ENCODE measurements at regions not wholly inside any gene's neighbourhood (a gene's known extent, or its start where the extent isn't known, plus 50 kb on each side); places are given as distances from the start of the nearest gene placed in this dataset.
"Not testable (repeated sequence)": the region's sequence is repeated elsewhere in the genome, so short reads cannot be mapped to it uniquely, and the experiment has no call there.

- peaks cover 7% of the 10 kb centered on the region for H3K27me3 Mint-ChIP-seq
- no peak for ATAC-seq (replicated peaks)
- H3K4me3 Mint-ChIP-seq: no peak overlapping the region
- H3K4me1 Mint-ChIP-seq: no peaks in the 10 kb centered on the region
- no peak overlapping the region for H3K27ac Mint-ChIP-seq
- no peaks in the 10 kb centered on the region for H3K9me3 Mint-ChIP-seq
- H3K36me3 Mint-ChIP-seq (ENCODE audit: low read depth): no peaks in the 10 kb centered on the region
Observed at GRCh38 chr5:57895766-57896165, 413.2 kb upstream of the ACTBL2 start.

DNA sequence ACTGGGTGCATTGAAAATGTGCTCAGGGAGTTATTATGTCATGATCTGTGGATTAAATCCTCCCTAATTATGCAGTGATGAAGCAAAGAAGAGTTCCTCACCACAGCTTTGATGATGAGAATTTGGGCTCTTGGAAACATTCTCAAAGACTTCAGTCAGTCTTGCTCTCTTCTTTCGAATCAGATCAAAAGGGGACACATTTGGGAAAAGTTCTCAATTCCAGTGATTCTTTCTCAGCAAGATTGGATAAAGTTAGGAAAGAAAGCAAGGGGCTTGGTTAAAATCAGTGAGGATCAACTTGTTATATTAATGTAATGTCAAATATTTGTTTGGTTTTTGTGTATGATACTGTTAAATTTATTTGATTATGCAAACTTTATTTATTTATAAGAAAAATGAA is 411.3 kb upstream of the ACTBL2 start:
- Mint-ChIP-seq H3K4me1 (no peaks in the 10 kb centered on the region), H3K36me3 (ENCODE audit: low read depth) (no peaks in the 10 kb centered on the region), H3K27me3 (peaks cover 7% of the 10 kb centered on the region), H3K27ac (no peak overlapping the region), H3K9me3 (no peaks in the 10 kb centered on the region), H3K4me3 (no peak overlapping the region)
- no peak for ATAC-seq (replicated peaks)

DNA sequence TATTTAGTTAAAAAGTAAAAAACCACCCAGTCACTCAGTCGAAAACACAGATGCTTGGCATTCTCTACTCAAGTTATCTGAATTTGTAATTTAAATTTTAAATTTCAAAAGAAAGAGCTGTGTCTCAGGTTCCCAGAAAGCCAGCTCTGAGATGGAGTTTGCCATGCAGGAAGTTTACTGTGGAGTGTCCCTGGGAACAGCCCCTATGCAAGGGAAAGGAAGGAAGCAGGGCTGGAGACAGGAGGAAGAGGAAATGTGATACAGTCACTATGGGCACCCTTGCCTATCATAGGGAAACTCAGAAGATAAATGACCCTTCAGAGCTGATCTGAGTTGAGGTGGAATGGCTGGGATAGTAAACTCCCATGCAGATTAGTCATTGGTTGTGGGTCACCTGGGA is 408.8 kb upstream of the ACTBL2 start:
- no peak for ATAC-seq (replicated peaks)
- peaks cover 7% of the 10 kb centered on the region for H3K27me3 Mint-ChIP-seq
- no peaks in the 10 kb centered on the region for H3K9me3 Mint-ChIP-seq
- no peaks in the 10 kb centered on the region for H3K36me3 Mint-ChIP-seq (ENCODE audit: low read depth)
- no peak overlapping the region for H3K4me3 Mint-ChIP-seq
- no peaks in the 10 kb centered on the region for H3K4me1 Mint-ChIP-seq
- no peak overlapping the region for H3K27ac Mint-ChIP-seq

GRCh38 chr5:57889558-57889957 is 406.9 kb upstream of the ACTBL2 start:
- Mint-ChIP-seq H3K9me3 (no peaks in the 10 kb centered on the region), H3K4me1 (no peaks in the 10 kb centered on the region), H3K27me3 (peaks cover 4% of the 10 kb centered on the region), H3K4me3 (no peak overlapping the region), H3K36me3 (ENCODE audit: low read depth) (no peaks in the 10 kb centered on the region), H3K27ac (no peak overlapping the region)
- ATAC-seq (replicated peaks): no peak

DNA sequence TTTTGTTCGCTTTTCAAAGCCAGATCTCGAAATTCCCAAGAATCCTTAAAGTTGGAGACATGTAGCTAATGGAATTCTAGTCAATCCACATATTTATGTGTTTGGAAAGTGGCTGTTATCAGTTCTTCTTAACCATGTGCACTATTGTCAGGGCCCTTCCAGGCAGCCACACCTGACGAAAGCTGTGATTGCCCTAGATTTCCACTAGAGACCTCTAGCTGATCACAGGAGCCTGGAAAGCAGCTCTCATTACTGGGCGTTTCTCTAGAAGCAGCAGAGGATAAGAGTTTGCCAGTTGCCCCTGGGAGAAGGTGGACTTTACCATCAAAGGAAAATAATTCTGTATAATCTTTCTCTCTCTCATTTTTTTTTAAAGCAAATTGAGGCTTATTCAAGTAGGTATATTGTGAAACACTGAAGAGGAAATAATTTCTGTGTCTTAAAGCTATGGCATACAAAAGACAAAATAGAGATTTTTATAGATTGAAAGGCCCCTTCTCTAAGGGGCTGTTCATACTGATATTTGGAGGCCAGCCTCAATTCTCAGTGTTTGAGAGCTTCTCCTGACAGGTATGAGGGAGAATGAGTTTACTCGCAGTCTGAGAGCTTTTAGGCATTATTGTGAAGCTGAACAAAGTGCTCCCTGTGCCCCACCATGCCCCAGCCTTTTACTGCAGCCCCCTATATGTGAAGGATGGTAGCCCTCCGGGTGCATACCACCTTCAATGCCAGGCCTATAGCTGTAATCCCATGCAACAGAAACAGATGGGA is 405.4 kb upstream of the ACTBL2 start:
- H3K4me1 Mint-ChIP-seq: no peaks in the 10 kb centered on the region
- H3K27ac Mint-ChIP-seq: no peak overlapping the region
- no peak overlapping the region for H3K4me3 Mint-ChIP-seq
- ATAC-seq (replicated peaks): no peak
- no peaks in the 10 kb centered on the region for H3K9me3 Mint-ChIP-seq
- no peaks in the 10 kb centered on the region for H3K36me3 Mint-ChIP-seq (ENCODE audit: low read depth)
- peaks cover 4% of the 10 kb centered on the region for H3K27me3 Mint-ChIP-seq

- Mint-ChIP-seq H3K27me3 (peaks cover 2% of the 10 kb centered on the region), H3K36me3 (ENCODE audit: low read depth) (no peaks in the 10 kb centered on the region), H3K9me3 (no peaks in the 10 kb centered on the region), H3K27ac (no peak overlapping the region), H3K4me3 (no peak overlapping the region), H3K4me1 (no peaks in the 10 kb centered on the region)
- no peak for ATAC-seq (replicated peaks)
Observed at GRCh38 chr5:57884346-57885102, 401.9 kb upstream of the ACTBL2 start.

- Mint-ChIP-seq H3K27ac (no peak overlapping the region), H3K4me3 (no peak overlapping the region), H3K9me3 (no peaks in the 10 kb centered on the region), H3K4me1 (no peaks in the 10 kb centered on the region), H3K36me3 (ENCODE audit: low read depth) (no peaks in the 10 kb centered on the region), H3K27me3 (peaks cover 12% of the 10 kb centered on the region)
- ATAC-seq (replicated peaks): no peak
Observed at GRCh38 chr5:57880216-57880615, 397.6 kb upstream of the ACTBL2 start.

- no peak overlapping the region for H3K4me3 Mint-ChIP-seq
- H3K9me3 Mint-ChIP-seq: no peaks in the 10 kb centered on the region
- no peaks in the 10 kb centered on the region for H3K36me3 Mint-ChIP-seq (ENCODE audit: low read depth)
- ATAC-seq (replicated peaks): no peak
- H3K27ac Mint-ChIP-seq: no peak overlapping the region
- no peaks in the 10 kb centered on the region for H3K4me1 Mint-ChIP-seq
- H3K27me3 Mint-ChIP-seq: peaks cover 12% of the 10 kb centered on the region
Observed at GRCh38 chr5:57878301-57878722, 395.7 kb upstream of the ACTBL2 start.

GRCh38 chr5:57871496-57871895 is 388.9 kb upstream of the ACTBL2 start:
- no peaks in the 10 kb centered on the region for H3K4me1 Mint-ChIP-seq
- H3K36me3 Mint-ChIP-seq (ENCODE audit: low read depth): no peaks in the 10 kb centered on the region
- no peak for ATAC-seq (replicated peaks)
- H3K4me3 Mint-ChIP-seq: no peak overlapping the region
- no peaks in the 10 kb centered on the region for H3K27me3 Mint-ChIP-seq
- peaks cover 8% of the 10 kb centered on the region for H3K9me3 Mint-ChIP-seq
- H3K27ac Mint-ChIP-seq: no peak overlapping the region

DNA sequence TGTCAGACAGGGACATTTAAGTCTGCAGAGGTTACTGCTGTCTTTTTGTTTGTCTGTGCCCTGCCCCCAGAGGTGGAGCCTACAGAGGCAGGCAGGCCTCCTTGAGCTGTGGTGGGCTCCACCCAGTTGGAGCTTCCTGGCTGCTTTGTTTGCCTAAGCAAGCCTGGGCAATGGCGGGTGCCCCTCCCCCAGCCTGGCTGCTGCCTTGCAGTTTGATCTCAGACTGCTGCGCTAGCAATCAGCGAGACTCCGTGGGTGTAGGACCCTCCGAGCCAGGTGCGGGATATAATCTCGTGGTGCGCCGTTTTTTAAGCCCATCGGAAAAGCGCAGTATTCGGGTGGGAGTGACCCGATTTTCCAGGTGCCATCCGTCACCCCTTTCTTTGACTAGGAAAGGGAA is 387.7 kb upstream of the ACTBL2 start:
- H3K36me3 Mint-ChIP-seq (ENCODE audit: low read depth); ATAC-seq (replicated peaks); H3K9me3 Mint-ChIP-seq; H3K4me3 Mint-ChIP-seq; H3K4me1 Mint-ChIP-seq; H3K27me3 Mint-ChIP-seq; H3K27ac Mint-ChIP-seq: not testable (repeated sequence)

DNA sequence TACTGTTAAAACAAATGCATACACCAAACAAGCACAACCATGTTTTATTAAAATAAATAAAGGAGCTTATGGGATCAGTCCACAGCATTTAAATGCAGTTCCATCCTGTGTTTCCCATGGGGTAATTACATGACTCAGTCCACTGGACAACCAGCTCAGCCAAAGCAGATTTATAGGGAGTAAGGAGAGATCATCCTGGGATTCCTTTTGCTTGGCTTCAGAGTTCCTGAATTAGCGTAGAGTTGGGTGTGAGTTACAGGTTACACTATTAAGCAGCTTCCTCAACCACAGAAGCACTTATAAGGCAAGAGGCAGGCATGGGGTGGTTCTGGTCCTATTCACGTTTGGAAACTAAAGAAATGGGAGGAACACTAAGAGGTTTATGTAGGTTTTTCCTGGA is 381.1 kb upstream of the ACTBL2 start:
- no peak for ATAC-seq (replicated peaks)
- H3K4me1 Mint-ChIP-seq: no peaks in the 10 kb centered on the region
- no peaks in the 10 kb centered on the region for H3K27me3 Mint-ChIP-seq
- H3K9me3 Mint-ChIP-seq: peaks cover 10% of the 10 kb centered on the region
- no peak overlapping the region for H3K4me3 Mint-ChIP-seq
- H3K36me3 Mint-ChIP-seq (ENCODE audit: low read depth): no peaks in the 10 kb centered on the region
- H3K27ac Mint-ChIP-seq: no peak overlapping the region

GRCh38 chr5:57862942-57863341 is 380.3 kb upstream of the ACTBL2 start:
- no peak for ATAC-seq (replicated peaks)
- H3K4me3 Mint-ChIP-seq: no peak overlapping the region
- no peak overlapping the region for H3K27ac Mint-ChIP-seq
- H3K36me3 Mint-ChIP-seq (ENCODE audit: low read depth): no peaks in the 10 kb centered on the region
- H3K27me3 Mint-ChIP-seq: no peaks in the 10 kb centered on the region
- no peaks in the 10 kb centered on the region for H3K4me1 Mint-ChIP-seq
- H3K9me3 Mint-ChIP-seq: peaks cover 10% of the 10 kb centered on the region

- H3K27me3 Mint-ChIP-seq: no peaks in the 10 kb centered on the region
- no peak overlapping the region for H3K4me3 Mint-ChIP-seq
- no peak for ATAC-seq (replicated peaks)
- H3K27ac Mint-ChIP-seq: no peak overlapping the region
- H3K36me3 Mint-ChIP-seq (ENCODE audit: low read depth): no peaks in the 10 kb centered on the region
- H3K9me3 Mint-ChIP-seq: peaks cover 10% of the 10 kb centered on the region
- no peaks in the 10 kb centered on the region for H3K4me1 Mint-ChIP-seq
Observed at GRCh38 chr5:57862471-57862911, 379.9 kb upstream of the ACTBL2 start.

DNA sequence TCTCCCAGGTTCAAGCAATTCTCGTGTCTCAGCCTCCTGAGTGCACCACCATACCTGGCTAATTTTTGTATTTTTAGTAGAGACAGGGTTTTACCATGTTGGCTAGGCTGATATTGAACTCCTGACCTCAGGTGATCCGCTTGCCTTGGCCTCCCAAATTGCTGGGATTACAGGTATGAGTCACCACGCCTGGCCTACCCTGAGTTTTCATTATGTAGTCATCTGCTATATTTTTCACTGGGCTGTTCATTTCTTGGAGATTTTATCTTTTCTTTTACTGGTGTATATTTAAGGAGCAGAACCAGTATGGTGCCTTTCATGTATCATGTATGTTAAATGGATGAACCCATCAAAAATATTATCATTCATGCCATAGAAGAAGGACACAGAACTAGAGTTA is 377.0 kb upstream of the ACTBL2 start:
- Mint-ChIP-seq H3K27ac (no peak overlapping the region), H3K27me3 (no peaks in the 10 kb centered on the region), H3K36me3 (ENCODE audit: low read depth) (no peaks in the 10 kb centered on the region), H3K9me3 (peaks cover 10% of the 10 kb centered on the region), H3K4me1 (no peaks in the 10 kb centered on the region), H3K4me3 (no peak overlapping the region)
- ATAC-seq (replicated peaks): no peak

DNA sequence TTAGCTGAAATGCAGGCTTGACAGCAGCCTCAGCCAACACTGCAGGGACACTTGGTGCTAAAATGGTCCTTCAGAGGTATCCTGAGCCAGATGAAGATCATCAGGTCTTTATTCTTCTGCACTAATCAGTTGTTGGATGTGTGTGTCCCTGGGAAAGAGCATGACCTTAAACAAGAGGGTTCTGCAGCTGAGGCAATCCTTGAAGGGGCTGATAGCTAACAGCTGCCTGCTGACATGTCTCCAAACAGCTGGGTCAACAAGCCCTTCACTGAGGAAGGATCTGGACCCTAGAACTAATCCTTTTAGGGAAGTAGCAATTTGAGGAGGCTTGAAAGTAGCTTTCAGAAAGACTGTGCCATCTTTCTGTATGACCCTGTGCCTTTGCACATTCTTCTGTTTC is 376.3 kb upstream of the ACTBL2 start:
- no peaks in the 10 kb centered on the region for H3K4me1 Mint-ChIP-seq
- no peak overlapping the region for H3K4me3 Mint-ChIP-seq
- H3K27ac Mint-ChIP-seq: no peak overlapping the region
- no peak for ATAC-seq (replicated peaks)
- peaks cover 10% of the 10 kb centered on the region for H3K9me3 Mint-ChIP-seq
- H3K36me3 Mint-ChIP-seq (ENCODE audit: low read depth): no peaks in the 10 kb centered on the region
- H3K27me3 Mint-ChIP-seq: no peaks in the 10 kb centered on the region
